NCI-H187 treated with DMSO at 0.1 percent for 48 hours (cell line): ENCODE measurements at regions not wholly inside any gene's neighbourhood (a gene's known extent, or its start where the extent isn't known, plus 50 kb on each side); places are given as distances from the start of the nearest gene placed in this dataset.

ENCODE experiments used
- DNase-seq: peaks from one replicate; lab custom pipeline; 2025; lab: John Stamatoyannopoulos, UW

DNA sequence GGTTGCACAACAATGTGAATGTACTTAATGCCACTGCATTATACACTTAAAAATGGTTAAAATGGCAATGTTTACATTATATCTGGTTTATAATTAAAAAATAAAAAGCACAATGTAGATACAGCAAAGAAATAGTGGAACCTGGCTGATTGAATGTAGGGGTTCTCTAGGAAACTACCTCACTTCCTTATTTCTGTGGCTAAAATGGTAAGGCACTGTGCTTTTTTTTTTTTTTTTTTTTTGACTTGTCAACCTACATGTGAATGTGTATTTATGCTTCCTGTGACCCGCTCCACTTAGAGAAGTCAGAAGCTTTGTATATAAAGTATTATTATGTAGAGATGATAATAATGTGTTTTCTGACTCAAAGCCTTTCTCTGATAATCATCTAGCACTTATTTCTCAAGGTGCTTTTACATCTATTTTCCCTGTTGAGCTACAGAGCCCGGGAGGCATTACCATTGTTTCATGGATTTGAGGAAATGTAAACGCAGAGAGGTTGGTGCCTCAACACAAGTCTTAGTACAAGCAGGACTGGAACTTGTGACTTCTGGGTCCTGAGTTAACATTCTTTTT lies 55.0 kb downstream of the SOX4 start:
- DNase-seq = no peak

DNA sequence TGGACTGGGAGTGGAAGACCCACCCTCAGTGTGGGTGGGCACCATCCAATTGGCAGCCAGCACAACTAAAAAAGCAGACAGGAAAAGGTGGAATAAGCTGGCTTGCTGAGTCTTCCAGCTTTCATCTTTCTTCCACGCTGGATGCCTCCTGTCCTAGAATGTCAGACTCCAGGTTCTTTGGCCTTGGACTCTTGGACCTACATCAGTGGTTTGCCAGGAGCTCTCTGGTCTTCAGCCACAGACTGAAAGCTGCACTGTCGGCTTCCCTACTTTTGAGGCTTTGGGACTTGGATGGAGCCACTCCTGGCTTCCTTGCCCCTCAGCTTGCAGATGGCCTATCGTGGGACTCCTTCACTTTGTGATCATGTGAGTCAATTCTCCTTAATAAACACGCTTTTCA lies 59.8 kb downstream of the SOX4 start:
- DNase-seq = no peak

DNA sequence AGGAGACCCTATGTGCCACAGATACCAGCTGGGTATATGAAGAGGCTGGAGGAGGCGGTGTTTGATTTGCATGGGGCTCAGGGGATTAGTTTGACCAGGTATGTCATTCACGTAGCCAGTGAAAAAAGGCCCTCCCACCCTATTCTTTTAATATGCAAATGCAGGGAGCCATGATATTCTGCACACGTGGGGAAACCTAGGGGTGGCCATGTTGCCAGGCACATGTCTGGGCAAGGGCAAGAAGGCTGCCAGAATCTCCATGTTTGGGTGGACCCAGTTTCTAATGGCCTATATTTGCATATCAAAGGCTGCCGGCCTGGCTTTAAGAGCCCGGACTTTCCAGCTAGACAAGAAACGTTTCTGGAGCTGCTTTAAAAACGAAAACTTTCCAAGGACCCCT lies 60.4 kb downstream of the SOX4 start:
- DNase-seq = no peak

DNA sequence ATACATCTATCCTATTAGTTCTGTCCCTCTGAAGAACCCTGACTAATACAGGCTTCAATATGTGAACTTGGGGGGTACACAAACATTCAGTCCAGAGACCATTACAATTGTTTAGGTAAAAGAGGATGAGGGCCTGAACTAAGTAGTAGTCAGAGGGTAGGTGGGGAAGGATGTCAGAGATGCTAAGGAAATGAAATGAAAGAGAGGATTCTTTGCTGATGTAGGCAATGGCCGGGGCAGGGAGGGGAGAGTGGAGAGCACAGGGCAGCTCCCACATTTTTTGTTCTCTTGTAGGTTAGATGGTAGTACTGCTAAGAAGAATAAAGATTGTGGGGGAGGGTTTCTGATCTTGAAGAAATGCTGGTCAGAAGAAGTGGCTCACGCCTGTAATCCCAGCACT lies 60.8 kb downstream of the SOX4 start:
- DNase-seq = no peak

DNA sequence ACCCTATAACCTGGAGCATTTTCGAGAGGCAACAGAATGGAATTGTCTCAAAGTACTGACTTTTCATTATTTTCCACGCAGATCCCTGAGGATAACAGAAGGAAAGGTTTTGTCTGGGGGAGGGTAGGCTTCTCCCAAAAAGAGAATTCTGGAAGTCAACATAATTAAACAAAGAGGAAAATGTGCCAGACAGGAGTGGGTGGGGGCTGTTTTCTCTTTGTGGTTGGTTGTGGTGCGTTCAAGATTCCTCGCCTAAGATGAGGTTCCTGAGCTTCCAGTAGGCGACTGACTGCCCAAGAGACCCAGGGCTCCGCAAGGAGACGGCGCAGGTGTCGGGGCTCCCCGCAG lies 70.4 kb downstream of the SOX4 start:
- DNase-seq = no peak

DNA sequence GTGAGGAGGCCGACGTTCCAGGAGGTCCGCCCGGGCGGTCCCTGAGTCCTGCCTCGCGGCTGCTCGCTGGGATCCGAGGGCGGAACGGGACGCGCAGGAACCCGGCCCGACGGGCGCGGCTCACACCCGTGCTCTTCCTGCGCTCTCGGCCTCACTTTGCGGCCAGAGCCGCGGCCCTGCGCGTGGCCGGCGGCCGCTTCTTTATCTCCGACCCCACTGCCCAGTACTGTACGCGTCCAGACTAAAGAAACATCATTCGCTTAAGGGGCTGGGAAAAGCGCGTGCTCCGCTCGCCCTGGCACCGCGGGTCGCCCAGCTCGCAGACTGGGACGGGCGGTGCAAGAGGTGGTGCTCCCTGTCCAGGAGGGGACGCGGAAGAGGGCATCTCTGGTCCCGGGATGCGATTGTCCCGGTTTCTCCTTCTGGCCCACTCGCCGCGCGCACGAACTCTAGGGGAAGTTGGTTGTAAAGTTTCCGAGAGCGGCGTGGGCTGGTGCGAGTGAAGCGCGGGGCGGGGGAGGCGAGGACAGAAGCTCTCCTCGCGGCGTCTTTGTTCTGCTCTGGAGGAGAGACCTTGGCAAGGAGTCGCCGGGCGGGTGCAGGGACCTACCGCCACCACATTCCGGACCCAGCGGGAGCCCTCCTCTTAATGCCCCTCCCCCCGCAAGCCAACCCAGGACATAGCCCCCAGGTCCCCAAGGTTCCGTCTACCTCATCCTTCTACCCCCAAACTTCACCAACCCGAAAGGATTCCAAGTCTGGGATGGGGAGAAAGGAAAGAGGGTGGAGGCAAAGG lies 71.0 kb downstream of the SOX4 start:
- DNase-seq = no peak

DNA sequence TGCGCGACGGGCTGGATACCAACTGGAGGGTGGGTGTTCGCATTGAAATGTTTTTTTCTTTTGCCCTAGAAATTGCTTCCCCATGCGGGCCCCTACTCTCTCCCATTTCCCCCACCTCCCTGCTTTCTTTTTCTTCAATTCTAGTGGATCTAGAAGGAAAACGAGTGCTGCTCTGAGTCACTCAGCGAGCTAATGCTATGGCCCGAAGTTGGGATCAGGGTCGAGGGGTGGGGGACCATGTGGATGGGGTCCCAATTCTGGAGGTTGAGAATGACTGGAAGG lies 71.5 kb downstream of the SOX4 start:
- no peak for DNase-seq

DNA sequence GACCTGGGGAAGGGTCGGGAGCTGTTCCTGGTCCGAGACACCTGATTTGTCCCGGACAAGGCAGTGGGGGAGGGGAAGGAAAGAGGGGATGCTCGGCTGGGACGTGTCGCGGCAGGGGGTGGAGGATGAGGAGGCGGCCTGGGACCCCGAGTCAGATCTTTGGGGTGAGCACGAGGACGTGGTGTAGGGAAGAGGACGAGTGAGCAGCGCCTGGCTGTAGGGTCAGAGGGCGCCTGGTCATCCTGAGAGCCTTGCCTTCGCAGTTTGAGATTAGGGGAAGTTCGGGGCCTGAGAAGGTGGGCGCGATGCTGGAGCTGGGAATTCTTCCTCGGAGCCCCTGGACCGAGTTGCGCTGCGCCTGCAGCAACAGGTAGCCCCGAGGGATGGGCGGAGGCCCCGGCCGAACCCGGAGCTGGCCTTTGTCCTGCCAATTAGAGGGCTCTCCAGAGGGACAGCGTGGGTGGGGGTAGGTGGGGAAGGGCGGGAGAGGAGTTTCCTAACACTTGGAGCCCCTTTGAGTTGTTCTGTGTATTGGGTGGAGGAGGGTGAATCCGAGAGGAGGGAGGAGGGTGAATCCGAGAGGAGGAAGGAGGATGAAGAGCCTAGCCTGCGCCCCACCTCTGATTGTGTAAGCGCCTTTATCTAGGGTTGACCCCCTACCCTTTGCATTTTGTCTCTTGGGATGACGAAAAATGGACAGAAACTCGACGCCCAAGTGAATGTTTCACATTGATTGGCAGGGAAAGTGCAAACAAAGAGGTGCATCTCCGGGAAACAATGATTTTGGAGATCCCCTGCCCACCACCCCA lies 72.0 kb downstream of the SOX4 start:
- no peak for DNase-seq

DNA sequence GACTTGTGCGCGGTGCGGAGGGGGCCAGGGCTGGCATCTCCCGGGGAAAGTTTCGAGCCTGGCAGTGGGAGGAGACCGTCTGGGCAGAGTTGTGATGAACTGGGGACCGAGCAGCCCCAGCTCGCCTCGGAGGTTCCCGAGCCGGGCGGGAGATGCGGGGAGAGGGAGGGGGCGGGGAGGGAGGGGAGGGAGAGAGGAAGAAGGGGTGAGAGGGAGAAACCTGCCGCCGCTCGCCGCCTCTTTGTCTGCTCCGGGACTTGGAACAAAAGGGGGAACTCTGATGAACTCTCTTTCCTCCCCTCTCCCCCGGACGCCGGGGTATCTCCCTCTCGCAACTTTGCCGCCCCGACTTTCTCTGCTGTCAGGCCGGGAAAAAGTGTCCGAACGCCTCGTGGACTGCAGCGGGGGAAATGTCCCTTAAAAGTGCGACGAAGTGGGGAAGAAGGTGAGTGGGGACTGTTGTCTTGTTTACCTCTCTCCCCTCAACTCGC lies 72.7 kb downstream of the SOX4 start:
- no peak for DNase-seq

DNA sequence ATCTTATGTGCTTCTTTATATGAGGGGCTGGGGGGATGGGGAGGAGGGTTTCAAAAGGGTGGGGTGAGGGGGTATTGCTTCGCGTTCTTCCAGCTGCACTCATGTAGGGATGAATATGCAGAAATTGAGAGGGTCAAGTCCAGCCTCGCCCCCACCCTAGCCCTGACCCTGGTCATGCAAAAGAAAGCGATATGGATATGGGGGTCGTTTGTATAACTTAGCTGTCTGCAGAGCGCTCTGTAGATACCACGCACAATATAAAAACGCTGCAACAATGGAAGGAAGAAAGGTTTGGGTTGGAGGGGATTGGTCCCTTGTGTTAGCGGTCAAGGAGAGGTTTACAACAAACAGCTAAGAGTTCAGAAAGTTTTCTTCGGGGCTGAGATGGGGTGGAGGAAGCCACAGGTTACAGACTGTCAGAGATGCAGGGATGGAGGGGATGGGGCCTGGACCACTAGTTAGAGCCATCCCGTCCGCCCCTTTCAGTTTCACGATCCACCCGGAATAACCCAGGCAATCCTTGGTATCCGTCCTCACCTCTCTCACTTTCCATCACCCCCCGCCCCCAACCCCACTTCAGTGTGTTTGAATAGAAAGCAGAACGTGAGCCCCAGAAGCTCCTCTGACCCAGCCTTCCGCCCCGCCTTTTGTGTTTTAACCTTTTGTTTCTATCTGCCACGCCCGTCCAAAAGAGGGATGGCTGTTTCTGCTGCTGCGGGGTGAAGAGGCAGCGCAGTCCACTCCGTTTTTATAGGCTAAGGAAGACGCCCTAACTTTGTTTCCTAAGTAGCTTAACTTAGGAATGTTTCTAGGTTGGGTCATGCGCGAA lies 73.5 kb downstream of the SOX4 start:
- DNase-seq = no peak

DNA sequence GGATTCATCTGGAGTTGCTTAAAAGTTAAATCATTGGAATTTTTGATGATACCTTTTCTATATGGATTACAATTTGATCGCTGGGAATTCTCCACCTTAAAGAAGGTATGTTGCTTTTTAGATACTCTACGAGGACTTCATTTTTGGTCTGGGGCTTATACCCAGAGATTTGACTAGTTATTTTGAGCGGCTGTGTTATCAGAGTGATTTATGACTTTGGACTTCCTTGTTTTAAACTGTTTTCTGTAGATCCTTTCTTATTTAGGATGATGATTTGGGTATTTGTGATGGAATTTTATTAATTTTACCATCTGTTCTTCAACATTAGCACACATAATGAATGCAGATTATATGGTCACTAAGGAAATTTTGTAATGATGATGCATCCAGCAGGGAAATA lies 75.2 kb downstream of the SOX4 start:
- DNase-seq = no peak

DNA sequence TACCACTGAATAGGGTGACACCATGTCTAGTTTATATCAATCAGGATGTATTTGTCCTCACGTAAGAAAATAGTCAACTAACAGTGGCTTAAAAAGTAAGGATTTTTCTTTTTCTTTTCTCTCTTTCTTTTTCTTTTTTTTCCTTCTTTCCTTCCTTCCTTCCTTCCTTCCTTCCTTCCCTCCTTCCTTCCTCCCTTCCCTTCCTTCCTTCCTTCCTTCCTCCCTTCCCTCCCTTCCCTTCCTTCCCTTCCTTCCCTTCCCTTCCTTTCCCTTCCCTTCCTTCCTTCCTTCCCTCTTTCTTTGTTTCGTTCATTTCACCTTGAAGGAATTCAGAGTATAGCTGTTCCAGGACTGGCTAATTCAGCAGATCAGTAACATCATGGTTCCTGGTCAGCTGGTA lies 83.2 kb downstream of the SOX4 start:
- DNase-seq = no peak

DNA sequence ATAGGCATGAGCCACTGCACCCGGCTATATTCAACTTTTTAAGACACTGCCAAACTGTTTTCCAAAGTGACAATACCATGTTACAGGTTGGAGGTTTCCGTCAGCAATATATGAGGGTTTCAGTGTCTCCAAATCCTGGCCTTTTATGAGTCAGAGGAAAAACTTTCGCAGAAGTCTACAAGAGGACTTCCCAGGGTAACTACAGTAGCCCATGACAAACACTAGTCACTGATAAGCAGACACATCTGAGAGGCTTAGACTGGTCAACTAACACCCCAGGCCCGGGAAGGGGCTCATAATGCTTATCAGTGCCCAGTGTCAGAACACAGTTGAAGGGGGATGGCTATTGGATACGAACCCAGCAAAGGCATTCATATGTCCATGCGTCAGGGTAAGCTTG lies 85.4 kb downstream of the SOX4 start:
- DNase-seq = no peak

DNA sequence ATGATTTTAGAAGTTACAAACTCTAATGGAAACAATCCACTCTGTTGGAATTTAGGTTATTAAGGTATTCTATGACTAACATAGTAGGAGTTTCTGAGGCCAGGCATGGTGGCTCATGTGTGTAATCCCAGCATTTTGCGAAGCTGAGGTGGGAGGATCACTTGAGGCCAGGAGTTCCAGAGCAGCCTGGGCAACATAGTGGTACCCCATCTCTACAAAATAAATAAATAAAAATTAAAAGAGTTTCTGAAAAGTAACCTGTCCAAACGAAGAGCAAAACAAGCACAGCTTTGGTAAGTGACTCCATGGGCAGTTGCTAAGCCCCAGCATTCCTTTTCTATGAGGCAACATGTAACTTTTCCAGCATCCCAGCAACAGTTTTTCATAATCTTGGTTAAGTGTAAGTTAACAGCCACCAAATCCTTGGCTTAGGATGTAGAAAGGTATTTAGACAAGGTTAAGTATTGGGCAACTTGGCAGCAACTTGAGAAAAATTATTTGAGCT lies 86.3 kb downstream of the SOX4 start:
- no peak for DNase-seq

DNA sequence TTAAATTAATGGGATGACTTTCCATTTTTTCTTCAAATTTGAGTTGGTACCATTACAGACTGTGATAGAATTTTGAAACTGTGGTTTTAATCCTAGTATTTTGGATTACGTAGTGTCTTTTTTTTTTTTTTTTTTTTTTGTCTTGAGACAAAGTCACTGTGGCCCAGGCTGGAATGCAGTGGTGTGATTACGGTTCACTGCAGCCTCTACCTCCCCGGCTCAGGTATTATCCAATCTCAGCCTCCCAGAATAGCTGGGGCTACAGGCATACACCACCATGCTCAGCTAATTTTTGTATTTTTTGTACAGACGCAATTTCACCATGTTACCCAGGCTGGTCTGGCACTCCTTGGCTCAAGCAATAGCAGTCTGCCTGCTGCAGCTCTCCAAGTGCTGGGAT lies 87.1 kb downstream of the SOX4 start:
- DNase-seq = no peak

DNA sequence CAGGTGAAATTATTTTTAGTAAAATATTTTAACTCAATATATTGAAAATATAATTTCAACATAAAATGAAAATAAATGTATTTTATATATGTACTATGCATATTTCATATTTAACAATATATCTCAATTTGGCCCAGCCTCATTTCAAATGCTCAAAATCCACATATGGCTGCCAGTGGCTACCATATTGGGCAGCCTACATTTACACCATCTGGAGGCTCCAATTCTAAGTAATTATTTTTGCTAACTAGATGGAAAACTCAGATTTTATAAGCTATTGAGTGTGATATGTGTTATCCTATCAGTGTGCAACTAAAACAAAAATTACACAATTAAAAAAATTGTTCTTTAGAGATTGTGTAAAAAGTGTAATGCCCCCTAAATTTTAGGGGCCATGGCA lies 96.9 kb downstream of the SOX4 start:
- no peak for DNase-seq

DNA sequence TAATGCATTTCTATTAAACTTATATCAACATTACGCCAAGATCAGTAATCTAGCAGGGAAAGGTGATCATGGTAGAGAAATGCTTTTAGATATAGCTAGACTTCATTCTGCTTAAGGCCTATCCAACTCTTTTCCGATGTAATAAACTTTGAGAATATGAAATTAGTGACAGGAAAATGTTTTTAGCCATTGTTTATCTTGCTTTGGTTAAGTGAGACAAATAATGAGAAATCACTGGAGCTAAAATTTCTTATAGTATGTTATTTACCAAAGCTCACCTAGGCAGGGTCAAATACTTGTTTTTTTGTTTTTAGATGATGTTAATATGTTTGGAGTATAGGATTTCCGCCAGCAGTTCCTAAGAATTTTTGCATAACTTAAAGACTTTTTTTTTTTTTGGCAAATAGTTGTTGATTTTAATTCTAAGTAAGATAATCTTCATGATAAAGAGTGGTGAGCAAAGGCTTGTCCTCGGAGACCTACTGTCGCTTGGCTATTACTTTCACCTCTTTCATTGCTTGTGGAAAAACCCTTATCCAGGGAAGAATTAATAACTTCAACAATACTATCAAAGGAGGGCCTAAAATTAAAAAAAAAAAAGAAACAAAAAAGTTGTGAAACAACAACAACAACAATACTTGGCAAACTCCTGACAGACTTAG lies 98.3 kb downstream of the SOX4 start:
- DNase-seq = no peak

DNA sequence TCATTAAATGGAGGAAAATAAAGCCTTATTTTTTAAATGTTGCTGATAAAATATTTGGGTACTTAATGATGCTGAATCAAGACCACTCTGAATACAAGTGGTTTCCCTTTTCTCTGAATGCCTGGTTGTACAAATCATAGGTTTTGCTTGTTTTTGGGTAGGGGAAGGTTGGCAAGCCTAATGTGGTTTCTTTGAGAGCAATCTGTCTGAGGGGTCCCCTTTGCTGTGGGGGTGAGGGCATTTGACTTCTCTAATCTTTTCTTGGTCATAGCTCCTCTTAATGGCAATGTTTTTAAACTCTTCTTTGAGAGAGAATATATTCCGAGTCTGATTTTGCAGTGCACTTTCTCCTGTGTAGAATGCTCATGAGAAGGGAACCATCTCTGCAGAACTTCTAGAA lies 99.2 kb downstream of the SOX4 start:
- DNase-seq = no peak

DNA sequence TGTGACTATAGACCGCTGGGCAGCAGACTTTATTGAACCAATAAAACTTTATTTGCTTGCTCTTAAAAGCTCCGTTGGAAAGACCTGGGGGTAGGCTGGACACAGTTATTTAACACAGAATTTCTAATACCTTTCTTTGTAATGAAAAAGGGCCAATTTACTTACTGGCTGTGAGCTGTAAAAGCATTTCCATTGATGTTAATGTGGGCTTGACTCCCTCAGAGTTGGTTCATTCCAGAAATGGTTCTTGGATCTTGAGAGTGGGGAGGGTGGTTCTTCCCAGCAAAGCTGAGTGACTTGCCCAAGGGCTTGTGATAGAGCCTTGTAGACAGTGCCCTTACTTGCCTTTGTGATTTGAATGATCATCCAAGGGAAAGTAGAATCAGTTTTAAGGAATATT lies 100.6 kb downstream of the SOX4 start:
- no peak for DNase-seq

DNA sequence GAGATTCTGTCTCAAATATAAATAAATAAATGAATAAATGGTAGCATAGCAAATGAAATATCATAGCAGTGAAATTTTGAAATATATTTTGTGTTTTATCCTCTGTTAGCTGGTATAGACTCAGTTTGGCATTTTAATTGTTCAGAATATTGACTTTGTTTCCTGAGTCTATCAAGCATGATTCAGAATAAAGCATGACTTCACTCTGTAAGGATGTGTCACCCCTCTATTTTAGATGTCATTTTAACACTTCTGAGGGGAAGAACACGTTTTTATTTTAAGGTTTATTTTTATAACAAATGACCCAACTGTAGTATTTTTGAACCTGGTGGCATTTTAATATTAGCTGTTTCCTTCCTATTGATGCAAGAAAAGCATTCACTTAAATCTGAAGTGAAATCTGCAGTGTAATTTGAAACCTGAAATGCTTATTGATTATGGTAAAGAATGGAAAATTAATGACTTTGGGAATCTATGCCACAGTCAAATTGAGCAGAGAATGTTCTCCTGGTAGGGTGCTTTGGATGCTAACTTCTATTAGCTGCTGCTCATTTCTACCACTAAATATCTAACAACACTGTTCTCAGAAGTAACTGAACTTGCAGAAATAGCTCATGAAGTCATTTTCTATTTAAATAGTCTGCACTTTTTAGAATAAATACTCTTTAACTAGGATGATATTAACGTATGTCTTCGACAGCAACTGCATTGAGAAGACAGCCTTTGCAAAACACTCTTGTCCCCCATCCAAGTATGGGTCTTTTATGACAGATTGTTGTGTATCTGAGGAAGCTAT lies 114.2 kb downstream of the SOX4 start:
- no peak for DNase-seq

DNA sequence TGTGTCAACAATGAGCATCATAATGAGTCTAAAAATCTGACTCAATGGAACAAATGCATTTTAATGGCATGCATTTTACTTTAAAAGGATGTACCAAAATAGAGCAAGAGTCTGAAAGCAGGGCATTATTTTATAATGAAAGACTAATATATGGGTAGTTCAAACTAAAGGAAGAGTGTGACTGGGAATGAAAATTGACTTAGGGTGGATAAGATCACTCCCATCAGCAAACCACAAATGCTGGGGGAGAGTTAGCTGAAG lies 114.7 kb downstream of the SOX4 start:
- DNase-seq = no peak
